Type B pancreatic cell (in vitro differentiated cells): ENCODE measurements at regions not wholly inside any gene's neighbourhood (a gene's known extent, or its start where the extent isn't known, plus 50 kb on each side); places are given as distances from the start of the nearest gene placed in this dataset.

Source experiments
- DNase-seq: peaks from one replicate; pipeline ENCODE4 v3.0.0; 2021; ENCODE audit warnings: mixed read lengths; ENCODE audit not compliant: unreplicated experiment; ENCODE audit errors: extremely low spot score
- H3K27ac Mint-ChIP-seq: 2 replicates; pipeline ENCODE4 v1.8.0; 2021; ENCODE audit warnings: mild to moderate bottlenecking, mixed read lengths
- H3K27me3 Mint-ChIP-seq: 2 replicates; pipeline ENCODE4 v1.8.0; 2021; ENCODE audit warnings: mixed read lengths
- H3K36me3 Mint-ChIP-seq: 2 replicates; pipeline ENCODE4 v1.8.0; 2021; ENCODE audit warnings: mixed read lengths
- H3K4me1 Mint-ChIP-seq: one replicate; pipeline ENCODE4 v1.8.0; 2021; ENCODE audit warnings: mixed read lengths; ENCODE audit not compliant: unreplicated experiment
- H3K4me3 Mint-ChIP-seq: 2 replicates; pipeline ENCODE4 v1.8.0; 2021; ENCODE audit warnings: mild to moderate bottlenecking, mixed read lengths
- H3K9me3 Mint-ChIP-seq: 2 replicates; pipeline ENCODE4 v1.8.0; 2021; ENCODE audit warnings: mixed read lengths
- CTCF ChIP-seq: fragments of 200-600 bp; sonication (generic); conservative IDR thresholded peaks from 2 replicates; pipeline ENCODE4 v1.5.0; 2021; ENCODE audit warnings: antibody characterized with exemption, mild to moderate bottlenecking

GRCh38 chr10:85447690-85448089 is 918.9 kb downstream of the GRID1 start:
- no peaks in the 10 kb centered on the region for H3K4me1 Mint-ChIP-seq
- no peak for DNase-seq
- no peaks in the 10 kb centered on the region for H3K36me3 Mint-ChIP-seq
- no peaks in the 10 kb centered on the region for H3K27me3 Mint-ChIP-seq
- H3K4me3 Mint-ChIP-seq = no peak overlapping the region
- H3K9me3 Mint-ChIP-seq = peaks cover 4% of the 10 kb centered on the region
- TF ChIP-seq CTCF = no peak
- no peak overlapping the region for H3K27ac Mint-ChIP-seq

GRCh38 chr10:85448716-85449115 is 917.9 kb downstream of the GRID1 start:
- H3K27me3 Mint-ChIP-seq = no peaks in the 10 kb centered on the region
- H3K4me3 Mint-ChIP-seq = no peak overlapping the region
- TF ChIP-seq CTCF = no peak
- peaks cover 4% of the 10 kb centered on the region for H3K9me3 Mint-ChIP-seq
- no peaks in the 10 kb centered on the region for H3K36me3 Mint-ChIP-seq
- DNase-seq = no peak
- no peak overlapping the region for H3K27ac Mint-ChIP-seq
- no peaks in the 10 kb centered on the region for H3K4me1 Mint-ChIP-seq

GRCh38 chr10:85454386-85454785 is 912.2 kb downstream of the GRID1 start:
- peaks cover 9% of the 10 kb centered on the region for H3K9me3 Mint-ChIP-seq
- H3K27ac Mint-ChIP-seq = no peak overlapping the region
- H3K27me3 Mint-ChIP-seq = no peaks in the 10 kb centered on the region
- no peak for DNase-seq
- TF ChIP-seq CTCF = no peak
- no peak overlapping the region for H3K4me3 Mint-ChIP-seq
- no peaks in the 10 kb centered on the region for H3K36me3 Mint-ChIP-seq
- H3K4me1 Mint-ChIP-seq = peaks cover 22% of the 10 kb centered on the region

GRCh38 chr10:85457191-85457590 is 909.4 kb downstream of the GRID1 start:
- no peak overlapping the region for H3K27ac Mint-ChIP-seq
- no peak overlapping the region for H3K4me3 Mint-ChIP-seq
- no peaks in the 10 kb centered on the region for H3K36me3 Mint-ChIP-seq
- TF ChIP-seq CTCF = no peak
- peaks cover 10% of the 10 kb centered on the region for H3K9me3 Mint-ChIP-seq
- no peaks in the 10 kb centered on the region for H3K27me3 Mint-ChIP-seq
- DNase-seq = no peak
- H3K4me1 Mint-ChIP-seq = peaks cover 26% of the 10 kb centered on the region

- H3K9me3 Mint-ChIP-seq = peaks cover 10% of the 10 kb centered on the region
- no peak overlapping the region for H3K4me3 Mint-ChIP-seq
- peaks cover 26% of the 10 kb centered on the region for H3K4me1 Mint-ChIP-seq
- no peaks in the 10 kb centered on the region for H3K27me3 Mint-ChIP-seq
- peak overlapping the region; percentile 15 for H3K27ac Mint-ChIP-seq
- TF ChIP-seq CTCF = no peak
- no peak for DNase-seq
- H3K36me3 Mint-ChIP-seq = no peaks in the 10 kb centered on the region
These were observed 908.3 kb downstream of the GRID1 start for GRCh38 chr10:85458324-85458723.

GRCh38 chr10:85459906-85460305 is 906.7 kb downstream of the GRID1 start:
- TF ChIP-seq CTCF = no peak
- Mint-ChIP-seq H3K9me3 (peaks cover 10% of the 10 kb centered on the region), H3K4me3 (no peak overlapping the region), H3K4me1 (peaks cover 26% of the 10 kb centered on the region), H3K27me3 (no peaks in the 10 kb centered on the region), H3K27ac (no peak overlapping the region), H3K36me3 (no peaks in the 10 kb centered on the region)
- DNase-seq = no peak
